ENCODE measurements at regions not wholly inside any gene's neighbourhood (a gene's known extent, or its start where the extent isn't known, plus 50 kb on each side); places are given as distances from the start of the nearest gene placed in this dataset.
"Not testable (repeated sequence)": the region's sequence is repeated elsewhere in the genome, so short reads cannot be mapped to it uniquely, and the experiment has no call there.

DNA sequence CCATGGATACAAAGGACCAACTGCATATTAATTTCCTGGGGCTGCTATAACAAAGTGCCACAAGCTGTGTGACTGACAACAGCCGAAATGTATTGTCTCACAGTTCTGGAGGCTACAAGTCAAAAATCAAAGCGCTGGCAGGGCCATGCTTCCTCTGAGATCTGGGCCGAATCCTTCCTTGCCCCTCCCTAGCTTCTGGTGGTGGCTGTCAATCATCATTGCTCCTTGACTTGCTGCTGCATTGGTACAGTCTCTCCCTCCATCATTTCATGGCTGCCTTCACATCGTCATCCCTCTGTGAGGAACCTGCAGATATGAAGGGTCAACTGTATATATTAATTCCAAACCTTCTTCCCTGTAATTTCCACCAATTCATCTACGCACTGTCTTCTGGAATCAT is 118.3 kb downstream of the EXOC5 start:
- intact Hi-C loops (cut with DNase I), result no loop called here

DNA sequence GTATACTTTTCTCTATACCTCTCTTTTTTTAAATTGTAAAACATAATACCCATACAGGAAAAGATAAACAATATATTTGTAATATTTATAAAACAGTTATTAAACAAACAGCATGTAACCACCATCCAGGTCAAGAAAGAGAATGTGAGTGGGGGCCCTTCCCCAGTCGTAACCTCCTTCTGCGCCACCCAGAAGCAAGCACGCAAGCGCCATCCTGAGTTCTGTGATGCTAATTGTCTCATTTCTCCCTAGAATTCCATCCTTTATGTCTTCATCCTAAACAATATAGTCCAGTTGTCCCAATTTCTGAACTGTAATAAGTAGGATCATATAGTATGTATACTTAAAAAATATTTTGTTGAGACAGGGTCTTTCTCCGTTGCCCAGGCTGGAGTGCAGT is 129.5 kb downstream of the EXOC5 start:
- H3K4me1 ChIP-seq, result peaks cover 0 to 8% (median 4%) of the 10 kb centered on the region in 4 donors
- intact Hi-C loops (cut with DNase I), result no loop called here
- no peaks in the 10 kb centered on the region for H3K27me3 ChIP-seq
- H3K27ac ChIP-seq (replicated peaks in 1 of 4), result no peak overlapping the region
- no peaks in the 10 kb centered on the region for H3K36me3 ChIP-seq
- no peak for TF ChIP-seq POLR2A (IDR thresholded peaks at IDR 0.05; ENCODE audit: low read depth)
- TF ChIP-seq EP300 (IDR thresholded peaks at IDR 0.05), result no peak
- TF ChIP-seq, protein P1, sequence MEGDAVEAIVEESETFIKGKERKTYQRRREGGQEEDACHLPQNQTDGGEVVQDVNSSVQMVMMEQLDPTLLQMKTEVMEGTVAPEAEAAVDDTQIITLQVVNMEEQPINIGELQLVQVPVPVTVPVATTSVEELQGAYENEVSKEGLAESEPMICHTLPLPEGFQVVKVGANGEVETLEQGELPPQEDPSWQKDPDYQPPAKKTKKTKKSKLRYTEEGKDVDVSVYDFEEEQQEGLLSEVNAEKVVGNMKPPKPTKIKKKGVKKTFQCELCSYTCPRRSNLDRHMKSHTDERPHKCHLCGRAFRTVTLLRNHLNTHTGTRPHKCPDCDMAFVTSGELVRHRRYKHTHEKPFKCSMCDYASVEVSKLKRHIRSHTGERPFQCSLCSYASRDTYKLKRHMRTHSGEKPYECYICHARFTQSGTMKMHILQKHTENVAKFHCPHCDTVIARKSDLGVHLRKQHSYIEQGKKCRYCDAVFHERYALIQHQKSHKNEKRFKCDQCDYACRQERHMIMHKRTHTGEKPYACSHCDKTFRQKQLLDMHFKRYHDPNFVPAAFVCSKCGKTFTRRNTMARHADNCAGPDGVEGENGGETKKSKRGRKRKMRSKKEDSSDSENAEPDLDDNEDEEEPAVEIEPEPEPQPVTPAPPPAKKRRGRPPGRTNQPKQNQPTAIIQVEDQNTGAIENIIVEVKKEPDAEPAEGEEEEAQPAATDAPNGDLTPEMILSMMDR (IDR thresholded peaks at IDR 0.05), result no peak
- TF ChIP-seq POLR2AphosphoS5 (IDR thresholded peaks at IDR 0.05), result no peak
- no peaks in the 10 kb centered on the region for H3K9me3 ChIP-seq
- DNase-seq (ENCODE audit: extremely low spot score), result no peak
- WGBS, result 92% methylated on average over 5 of the region's 5 CpGs
- no peak overlapping the region for H3K4me3 ChIP-seq

More for the DNA sequence above, 118.3 kb downstream of the EXOC5 start:
- Histone ChIP-seq H3K27me3 (no peaks in the 10 kb centered on the region), H3K4me1 (no peaks in the 10 kb centered on the region), H3K4me3 (no peak overlapping the region), H3K9me3 (no peaks in the 10 kb centered on the region), H3K27ac (replicated peaks in 1 of 4) (no peak overlapping the region), H3K36me3 (no peaks in the 10 kb centered on the region)
- no peak for DNase-seq (ENCODE audit: extremely low spot score)
- 95% methylated on average over 5 of the region's 5 CpGs for WGBS
- TF ChIP-seq EP300 (IDR thresholded peaks at IDR 0.05) (no peak), POLR2A (IDR thresholded peaks at IDR 0.05; ENCODE audit: low read depth) (no peak), POLR2AphosphoS5 (IDR thresholded peaks at IDR 0.05) (no peak)
- TF ChIP-seq, protein P1 (IDR thresholded peaks at IDR 0.05), result no peak

DNA sequence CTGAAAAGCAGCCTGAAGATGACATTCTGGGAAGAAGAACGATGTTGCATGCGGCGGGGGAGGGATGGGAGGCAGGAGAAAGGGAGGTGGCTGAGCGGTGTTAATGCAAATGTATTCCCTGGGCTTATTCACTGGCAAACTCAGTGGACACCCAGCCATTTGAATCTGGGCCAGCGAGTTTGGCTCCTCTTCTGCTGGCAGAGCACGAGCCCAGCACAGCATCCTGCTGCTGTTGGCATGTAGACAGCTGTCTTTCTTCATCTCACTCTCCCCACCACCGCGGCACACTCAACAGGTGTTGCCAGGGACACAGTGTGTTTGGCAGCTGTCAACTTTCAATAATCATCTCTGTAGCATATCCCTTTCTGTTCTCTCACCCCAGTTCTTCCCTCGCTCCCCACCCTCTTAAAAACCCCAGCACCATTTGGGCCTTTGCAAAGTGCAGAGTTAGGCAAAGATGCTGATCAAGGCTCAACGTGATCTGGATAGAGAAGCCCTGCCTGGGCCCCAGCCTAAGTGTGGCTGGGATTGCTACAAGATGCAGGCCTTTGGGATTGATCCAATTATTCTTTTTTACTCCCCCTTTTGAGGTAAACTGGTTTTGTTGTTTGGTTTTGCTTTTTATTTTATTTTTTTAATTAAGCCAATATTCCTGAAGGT is 131.9 kb downstream of the EXOC5 start:
- H3K4me3 ChIP-seq, result no peak overlapping the region
- H3K4me1 ChIP-seq, result peaks cover 0 to 8% (median 4%) of the 10 kb centered on the region in 4 donors
- no peak overlapping the region for H3K27ac ChIP-seq (replicated peaks in 1 of 4)
- TF ChIP-seq POLR2AphosphoS5 (IDR thresholded peaks at IDR 0.05), result no peak
- no peak for TF ChIP-seq EP300 (IDR thresholded peaks at IDR 0.05)
- TF ChIP-seq, protein P1 (IDR thresholded peaks at IDR 0.05), result no peak
- no peak for TF ChIP-seq POLR2A (IDR thresholded peaks at IDR 0.05; ENCODE audit: low read depth)
- no peak for DNase-seq (ENCODE audit: extremely low spot score)
- WGBS, result 38% methylated on average over 10 of the region's 10 CpGs
- intact Hi-C loops (cut with DNase I), result no loop called here
- H3K36me3 ChIP-seq, result no peaks in the 10 kb centered on the region
- H3K9me3 ChIP-seq, result no peaks in the 10 kb centered on the region
- H3K27me3 ChIP-seq, result no peaks in the 10 kb centered on the region

DNA sequence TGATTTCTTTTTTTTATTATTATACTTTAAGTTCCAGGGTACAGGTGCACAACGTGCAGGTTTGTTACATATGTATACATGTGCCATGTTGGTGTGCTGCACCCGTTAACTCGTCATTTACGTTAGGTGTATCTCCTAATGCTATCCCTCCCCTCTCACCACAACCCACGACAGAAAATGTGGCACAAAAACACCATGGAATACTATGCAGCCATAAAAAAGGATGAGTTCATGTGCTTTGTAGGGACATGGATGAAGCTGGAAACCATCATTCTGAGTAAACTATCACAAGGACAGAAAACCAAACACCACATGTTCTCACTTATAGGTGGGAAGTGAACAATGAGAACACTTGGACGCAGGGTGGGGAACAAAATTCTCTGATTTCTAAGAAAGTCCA is 140.9 kb downstream of the EXOC5 start:
- 86% methylated on average over 6 of the region's 6 CpGs for WGBS
- peaks cover 0 to 17% (median 0%) of the 10 kb centered on the region in 4 donors for H3K27me3 ChIP-seq
- H3K36me3 ChIP-seq; H3K9me3 ChIP-seq; intact Hi-C loops (cut with DNase I); H3K27ac ChIP-seq (replicated peaks in 1 of 4); DNase-seq (ENCODE audit: extremely low spot score); H3K4me1 ChIP-seq; H3K4me3 ChIP-seq: not testable (repeated sequence)

DNA sequence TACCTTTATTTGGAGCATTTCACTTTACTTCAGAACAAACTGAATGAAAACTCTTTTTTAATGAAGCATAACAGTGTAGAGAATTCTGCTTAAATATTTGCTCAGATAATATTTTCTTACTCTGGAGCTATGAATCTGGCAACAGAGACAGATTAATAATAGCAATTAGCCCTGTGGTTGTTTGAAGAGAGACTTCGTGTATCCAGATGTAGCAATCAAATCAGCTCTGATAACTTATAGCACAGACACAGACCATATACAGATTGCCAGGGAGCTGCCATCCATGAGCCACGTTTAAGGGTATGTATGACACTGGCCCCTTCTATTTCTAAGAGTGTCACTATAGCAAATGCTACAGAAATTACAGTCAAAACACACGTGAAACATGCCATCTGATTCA is 146.6 kb downstream of the EXOC5 start:
- no peaks in the 10 kb centered on the region for H3K36me3 ChIP-seq
- no peak overlapping the region for H3K27ac ChIP-seq (replicated peaks in 1 of 4)
- WGBS, result 44% methylated on average over 3 of the region's 3 CpGs
- no peak overlapping the region for H3K4me3 ChIP-seq
- H3K4me1 ChIP-seq, result no peaks in the 10 kb centered on the region
- intact Hi-C loops (cut with DNase I), result no loop called here
- TF ChIP-seq EP300 (IDR thresholded peaks at IDR 0.05) (no peak), POLR2A (IDR thresholded peaks at IDR 0.05; ENCODE audit: low read depth) (no peak), POLR2AphosphoS5 (IDR thresholded peaks at IDR 0.05) (no peak)
- TF ChIP-seq, protein P1 (IDR thresholded peaks at IDR 0.05), result no peak
- H3K27me3 ChIP-seq, result peaks cover 0 to 9% (median 0%) of the 10 kb centered on the region in 4 donors
- no peaks in the 10 kb centered on the region for H3K9me3 ChIP-seq
- no peak for DNase-seq (ENCODE audit: extremely low spot score)

DNA sequence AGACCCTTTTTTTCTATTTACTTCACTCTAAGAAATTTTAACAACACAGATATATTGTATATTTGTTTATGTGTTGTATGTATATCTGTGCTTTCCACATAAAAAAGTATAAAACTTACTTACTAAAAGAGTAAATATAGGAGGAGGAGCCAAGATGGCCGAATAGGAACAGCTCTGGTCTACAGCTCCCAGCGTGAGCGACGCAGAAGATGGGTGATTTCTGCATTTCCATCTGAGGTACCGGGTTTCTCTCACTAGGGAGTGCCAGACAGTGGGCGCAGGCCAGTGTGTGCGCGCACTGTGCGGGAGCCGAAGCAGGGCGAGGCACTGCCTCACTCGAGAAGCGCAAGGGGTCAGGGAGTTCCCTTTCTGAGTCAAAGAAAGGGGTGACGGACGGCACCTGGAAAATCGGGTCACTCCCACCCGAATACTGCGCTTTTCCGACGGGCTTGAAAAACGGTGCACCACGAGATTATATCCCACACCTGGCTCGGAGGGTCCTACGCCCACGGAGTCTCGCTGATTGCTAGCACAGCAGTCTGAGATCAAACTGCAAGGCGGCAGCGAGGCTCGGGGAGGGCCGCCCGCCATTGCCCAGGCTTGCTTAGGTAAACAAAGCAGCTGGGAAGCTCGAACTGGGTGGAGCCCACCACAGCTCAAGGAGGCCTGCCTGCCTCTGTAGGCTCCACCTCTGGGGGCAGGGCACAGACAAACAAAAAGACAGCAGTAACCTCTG is 156.5 kb downstream of the EXOC5 start:
- H3K27me3 ChIP-seq; H3K36me3 ChIP-seq; H3K27ac ChIP-seq (replicated peaks in 1 of 4); H3K4me3 ChIP-seq; DNase-seq (ENCODE audit: extremely low spot score); H3K9me3 ChIP-seq; H3K4me1 ChIP-seq; intact Hi-C loops (cut with DNase I): not testable (repeated sequence)
- WGBS, result 93% methylated on average over 21 of the region's 32 CpGs

DNA sequence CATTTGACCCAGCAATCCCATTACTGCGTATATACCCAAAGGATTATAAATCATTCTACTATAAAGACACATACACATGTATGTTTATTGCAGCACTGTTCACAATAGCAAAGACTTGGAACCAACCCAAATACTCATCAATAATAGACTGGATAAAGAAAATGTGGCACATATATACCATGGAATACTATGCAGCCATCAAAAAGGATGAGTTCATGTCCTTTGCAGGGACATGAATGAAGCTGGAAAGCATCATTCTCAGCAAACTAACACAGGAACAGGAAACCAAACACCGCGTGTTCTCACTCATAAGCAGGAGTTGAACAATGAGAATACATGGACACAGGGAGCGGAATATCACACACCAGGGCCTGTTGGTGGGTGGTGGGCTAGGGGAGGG is 158.3 kb downstream of the EXOC5 start:
- H3K36me3 ChIP-seq; H3K9me3 ChIP-seq; intact Hi-C loops (cut with DNase I); H3K4me1 ChIP-seq; H3K27ac ChIP-seq (replicated peaks in 1 of 4); DNase-seq (ENCODE audit: extremely low spot score); H3K4me3 ChIP-seq; H3K27me3 ChIP-seq: not testable (repeated sequence)
- WGBS, result 98% methylated on average over 4 of the region's 4 CpGs
